Esophagus mucosa (tissue), 1 donor: ENCODE measurements at regions not wholly inside any gene's neighbourhood (a gene's known extent, or its start where the extent isn't known, plus 50 kb on each side); places are given as distances from the start of the nearest gene placed in this dataset.
"Not testable (repeated sequence)": the region's sequence is repeated elsewhere in the genome, so short reads cannot be mapped to it uniquely, and the experiment has no call there.

ENCODE experiments used
- ATAC-seq: fragments of 200-7000 bp; cut with Tn5 transposase; one replicate; pipeline ENCODE4 v1.9.1; 2020
- donor health status: DM: yes; HTN: yes; CAD: no.

- ATAC-seq: no peak
Observed at GRCh38 chr5:152619756-152620155, 214.7 kb upstream of the NMUR2 start.

GRCh38 chr5:152622628-152623027 is 217.5 kb upstream of the NMUR2 start:
- no peak for ATAC-seq

GRCh38 chr5:152623951-152624350 is 218.9 kb upstream of the NMUR2 start:
- ATAC-seq: no peak

GRCh38 chr5:152625696-152626095 is 220.6 kb upstream of the NMUR2 start:
- no peak for ATAC-seq

GRCh38 chr5:152631221-152631620 is 226.1 kb upstream of the NMUR2 start:
- no peak for ATAC-seq

- no peak for ATAC-seq
Observed at GRCh38 chr5:152632360-152632759, 227.3 kb upstream of the NMUR2 start.

GRCh38 chr5:152634586-152634985 is 229.5 kb upstream of the NMUR2 start:
- ATAC-seq: no peak

- no peak for ATAC-seq
Observed at GRCh38 chr5:152638996-152639552, 234.0 kb upstream of the NMUR2 start.

GRCh38 chr5:152641970-152642805 is 237.1 kb upstream of the NMUR2 start:
- no peak for ATAC-seq

- no peak for ATAC-seq
Observed at GRCh38 chr5:152642880-152643279, 237.8 kb upstream of the NMUR2 start.

GRCh38 chr5:152644029-152644728 is 239.1 kb upstream of the NMUR2 start:
- no peak for ATAC-seq

GRCh38 chr5:152649609-152650008 is 244.5 kb upstream of the NMUR2 start:
- peak; percentile 48 for ATAC-seq

- ATAC-seq: no peak
Observed at GRCh38 chr5:152650413-152650812, 245.3 kb upstream of the NMUR2 start.

- not testable (repeated sequence) for ATAC-seq
Observed at GRCh38 chr5:152659470-152659869, 254.4 kb upstream of the NMUR2 start.

- no peak for ATAC-seq
Observed at GRCh38 chr5:152673601-152674000, 268.5 kb upstream of the NMUR2 start.

GRCh38 chr5:152674403-152674802 is 269.3 kb upstream of the NMUR2 start:
- ATAC-seq: no peak

- ATAC-seq: no peak
Observed at GRCh38 chr5:152676196-152676595, 271.1 kb upstream of the NMUR2 start.

GRCh38 chr5:152683205-152683604 is 278.1 kb upstream of the NMUR2 start:
- ATAC-seq: no peak

- ATAC-seq: no peak
Observed at GRCh38 chr5:152686931-152687330, 281.9 kb upstream of the NMUR2 start.

GRCh38 chr5:152688561-152689249 is 283.6 kb upstream of the NMUR2 start:
- ATAC-seq: peak; percentile 97

GRCh38 chr5:152689250-152689711 is 284.2 kb upstream of the NMUR2 start:
- ATAC-seq: peak; percentile 63

GRCh38 chr5:152694231-152694630 is 289.2 kb upstream of the NMUR2 start:
- no peak for ATAC-seq
